Smooth muscle cell (in vitro differentiated cells): ENCODE measurements at regions not wholly inside any gene's neighbourhood (a gene's known extent, or its start where the extent isn't known, plus 50 kb on each side); places are given as distances from the start of the nearest gene placed in this dataset.

Experiments
- DNase-seq: peaks from one replicate; lab custom pipeline; 2025; ENCODE audit not compliant: unreplicated experiment; lab: John Stamatoyannopoulos, UW
- H2AFZ ChIP-seq: fragments of 200-600 bp; sonication (generic); 2 replicates; pipeline ENCODE4 v1.6.0; 2016; ENCODE audit warnings: antibody characterized with exemption, low read depth, mild to moderate bottlenecking
- H3F3A ChIP-seq: fragments of 200-600 bp; sonication (generic); 2 replicates; pipeline ENCODE4 v1.6.0; 2017; ENCODE audit warnings: antibody characterized with exemption, low read depth
- H3K27ac ChIP-seq: fragments of 200-600 bp; sonication (generic); 2 replicates; pipeline ENCODE4 v1.5.1; 2016; ENCODE audit warnings: low read depth, mild to moderate bottlenecking
- H3K27me3 ChIP-seq: fragments of 200-600 bp; sonication (generic); 2 replicates; pipeline ENCODE4 v1.6.1; 2016; ENCODE audit warnings: low read depth, mild to moderate bottlenecking
- H3K36me3 ChIP-seq: fragments of 200-600 bp; sonication (generic); 2 replicates; pipeline ENCODE4 v1.5.1; 2016; ENCODE audit warnings: low read depth
- H3K4me1 ChIP-seq: fragments of 200-600 bp; sonication (generic); 2 replicates; pipeline ENCODE4 v1.5.1; 2016; ENCODE audit warnings: low read depth
- H3K4me2 ChIP-seq: fragments of 200-600 bp; sonication (generic); 2 replicates; pipeline ENCODE4 v1.6.0; 2016; ENCODE audit warnings: mild to moderate bottlenecking
- H3K4me3 ChIP-seq: fragments of 200-600 bp; sonication (generic); 2 replicates; pipeline ENCODE4 v1.5.1; 2016; ENCODE audit warnings: mild to moderate bottlenecking
- H3K79me2 ChIP-seq: fragments of 200-600 bp; sonication (generic); 2 replicates; pipeline ENCODE4 v1.6.0; 2016; ENCODE audit warnings: low read depth, mild to moderate bottlenecking
- H3K9ac ChIP-seq: fragments of 200-600 bp; sonication (generic); 2 replicates; pipeline ENCODE4 v1.6.0; 2016; ENCODE audit warnings: low read depth
- H3K9me3 ChIP-seq: fragments of 200-600 bp; sonication (generic); replicated peaks from 2 replicates; pipeline ENCODE4 v1.5.1; 2016; ENCODE audit warnings: low read depth
- H4K20me1 ChIP-seq: fragments of 200-600 bp; sonication (generic); 2 replicates; pipeline ENCODE4 v1.6.0; 2016; ENCODE audit warnings: low read depth
- CTCF ChIP-seq: fragments of 200-600 bp; sonication (generic); IDR thresholded peaks from 2 replicates; pipeline ENCODE4 v1.5.1; 2017; ENCODE audit warnings: borderline replicate concordance, mild to moderate bottlenecking, antibody characterized with exemption; ENCODE audit not compliant: insufficient read depth, poor library complexity, severe bottlenecking
- WGBS: methylation state at CpG from one replicate; pipeline ENCODE4 v1.1.7; 2016; ENCODE audit warnings: low lambda C conversion rate; 5-methylcytosine and 5-hydroxymethylcytosine counted together

- H3K4me2 ChIP-seq = no peak overlapping the region
- no peaks in the 10 kb centered on the region for H3K36me3 ChIP-seq
- no peak overlapping the region for H2AFZ ChIP-seq
- TF ChIP-seq CTCF = no peak
- H4K20me1 ChIP-seq = no peaks in the 10 kb centered on the region
- H3F3A ChIP-seq = no peaks in the 10 kb centered on the region
- no peaks in the 10 kb centered on the region for H3K79me2 ChIP-seq
- H3K4me1 ChIP-seq = no peaks in the 10 kb centered on the region
- no peak overlapping the region for H3K4me3 ChIP-seq
- H3K9ac ChIP-seq = no peak overlapping the region
- DNase-seq = no peak
- 88% methylated on average over 1 of the region's 1 CpG for WGBS
- no peak overlapping the region for H3K27ac ChIP-seq
- H3K27me3 ChIP-seq = no peaks in the 10 kb centered on the region
- no peaks in the 10 kb centered on the region for H3K9me3 ChIP-seq
Observed at GRCh38 chr4:54392479-54392878, 163.4 kb downstream of the PDGFRA start.

GRCh38 chr4:54393243-54393642 lies 164.2 kb downstream of the PDGFRA start:
- no peak overlapping the region for H3K4me2 ChIP-seq
- H3F3A ChIP-seq = no peaks in the 10 kb centered on the region
- H3K9me3 ChIP-seq = no peaks in the 10 kb centered on the region
- no peak overlapping the region for H3K9ac ChIP-seq
- no peak overlapping the region for H3K4me3 ChIP-seq
- no peak overlapping the region for H3K27ac ChIP-seq
- H2AFZ ChIP-seq = no peak overlapping the region
- no peaks in the 10 kb centered on the region for H3K36me3 ChIP-seq
- H3K27me3 ChIP-seq = no peaks in the 10 kb centered on the region
- H3K79me2 ChIP-seq = no peaks in the 10 kb centered on the region
- 89% methylated on average over 4 of the region's 4 CpGs for WGBS
- no peaks in the 10 kb centered on the region for H4K20me1 ChIP-seq
- no peak for DNase-seq
- no peaks in the 10 kb centered on the region for H3K4me1 ChIP-seq
- no peak for TF ChIP-seq CTCF

DNA sequence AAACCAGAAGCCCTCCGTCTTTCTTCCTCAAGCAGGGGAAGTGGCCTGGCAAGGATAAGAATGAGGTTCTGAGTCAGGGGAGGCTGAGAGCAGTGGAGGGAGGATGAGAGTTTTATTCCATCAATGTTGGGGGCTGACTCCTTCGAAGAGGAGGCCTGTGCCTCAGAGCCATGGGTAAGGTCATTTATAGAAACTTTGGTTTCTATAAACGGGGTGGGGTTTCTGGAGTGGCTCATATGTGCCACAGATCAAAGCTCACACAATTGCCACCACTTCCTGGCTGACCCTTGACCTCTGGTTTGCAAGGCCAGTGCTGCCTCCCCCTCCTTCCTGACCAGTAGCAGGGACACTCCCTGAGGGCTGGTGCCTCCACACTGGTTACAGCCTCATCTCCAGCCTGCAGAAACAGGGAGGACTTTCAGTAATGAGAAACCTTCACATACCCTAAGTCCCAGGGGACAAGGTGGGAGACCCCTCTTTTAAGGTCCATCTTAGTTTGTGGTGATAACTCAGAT lies 166.0 kb downstream of the PDGFRA start:
- Histone ChIP-seq H3K27me3 (no peaks in the 10 kb centered on the region), H3F3A (no peaks in the 10 kb centered on the region), H3K36me3 (no peaks in the 10 kb centered on the region), H3K27ac (no peak overlapping the region), H3K9me3 (no peaks in the 10 kb centered on the region), H4K20me1 (no peaks in the 10 kb centered on the region), H3K4me3 (no peak overlapping the region), H2AFZ (no peak overlapping the region), H3K4me1 (no peaks in the 10 kb centered on the region), H3K79me2 (no peaks in the 10 kb centered on the region), H3K9ac (no peak overlapping the region), H3K4me2 (no peak overlapping the region)
- WGBS = 87% methylated on average over 3 of the region's 3 CpGs
- TF ChIP-seq CTCF = no peak
- no peak for DNase-seq

GRCh38 chr4:54400188-54400587 lies 171.1 kb downstream of the PDGFRA start:
- no peak overlapping the region for H3K9ac ChIP-seq
- H3K79me2 ChIP-seq = no peaks in the 10 kb centered on the region
- no peak overlapping the region for H3K4me3 ChIP-seq
- H3K4me2 ChIP-seq = no peak overlapping the region
- no peaks in the 10 kb centered on the region for H3K27me3 ChIP-seq
- no peak for DNase-seq
- H3K27ac ChIP-seq = peak overlapping the region; percentile 61
- WGBS = 89% methylated on average over 1 of the region's 1 CpG
- peak overlapping the region; percentile 83 for H2AFZ ChIP-seq
- H3F3A ChIP-seq = no peaks in the 10 kb centered on the region
- peaks cover 4% of the 10 kb centered on the region for H3K4me1 ChIP-seq
- H4K20me1 ChIP-seq = no peaks in the 10 kb centered on the region
- H3K36me3 ChIP-seq = no peaks in the 10 kb centered on the region
- H3K9me3 ChIP-seq = no peaks in the 10 kb centered on the region
- no peak for TF ChIP-seq CTCF
